GM19035 (cell line): ENCODE measurements at regions not wholly inside any gene's neighbourhood (a gene's known extent, or its start where the extent isn't known, plus 50 kb on each side); places are given as distances from the start of the nearest gene placed in this dataset.
"Not testable (repeated sequence)": the region's sequence is repeated elsewhere in the genome, so short reads cannot be mapped to it uniquely, and the experiment has no call there.

Source experiments
- ATAC-seq: cut with Tn5 transposase; IDR thresholded peaks from one replicate; pipeline ENCODE4 v1.9.1; 2021; ENCODE audit not compliant: unreplicated experiment

DNA sequence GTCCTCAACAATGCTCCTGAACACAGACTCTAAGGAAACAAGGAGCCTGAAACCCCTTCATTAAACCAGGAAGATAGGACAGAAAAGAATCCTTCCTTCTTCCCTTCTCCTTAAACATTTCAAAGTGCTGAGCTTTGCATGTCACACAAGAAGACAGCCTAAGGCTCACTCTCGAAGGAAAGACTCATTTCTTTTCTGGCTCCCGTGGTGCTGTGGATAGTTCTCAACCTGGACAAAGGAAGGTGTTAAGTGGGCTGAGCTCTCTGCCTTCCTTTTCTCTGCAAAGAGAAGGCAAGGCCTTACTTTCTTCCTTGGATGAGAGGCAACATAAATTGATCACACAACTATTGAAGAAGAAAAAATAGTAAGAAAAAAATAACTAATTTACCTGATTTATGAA is 452.4 kb upstream of the DDI1 start:
- no peak for ATAC-seq

DNA sequence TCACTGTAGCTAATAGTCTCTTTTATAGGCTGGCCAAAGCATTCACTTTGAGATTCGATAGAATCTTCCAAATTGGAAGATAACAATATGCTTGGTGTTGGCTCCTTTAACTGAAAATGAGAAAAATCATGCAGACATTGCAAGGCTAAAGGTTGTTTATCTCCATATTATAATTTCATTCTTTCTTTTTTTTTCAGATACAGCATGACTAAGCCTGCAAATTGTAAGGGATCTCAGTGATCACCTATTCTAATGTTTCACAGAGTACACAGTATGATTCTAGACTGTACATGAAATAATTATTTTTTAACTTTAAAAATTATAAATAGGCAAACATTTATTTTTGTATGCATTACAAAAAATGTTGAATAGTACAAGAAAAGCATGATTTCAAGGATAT is 451.7 kb upstream of the DDI1 start:
- ATAC-seq: no peak

DNA sequence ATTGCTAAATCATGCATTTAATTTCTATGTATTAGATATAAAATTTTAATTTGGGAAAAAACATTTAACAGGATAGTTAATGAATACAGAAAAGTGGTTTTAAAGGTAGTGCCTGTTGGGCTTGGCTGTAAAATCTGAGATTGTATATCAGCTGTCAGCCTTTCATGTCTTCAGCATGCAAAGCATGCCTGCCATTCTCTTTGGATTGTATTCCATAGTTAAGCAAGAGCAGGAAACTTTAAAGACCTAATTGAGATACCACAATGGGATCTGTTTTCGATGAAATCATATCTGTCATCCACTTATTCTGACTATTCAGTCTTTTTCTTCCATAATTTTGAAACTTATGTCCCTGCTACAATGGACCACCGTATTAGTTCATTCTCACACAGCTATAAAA is 451.0 kb upstream of the DDI1 start:
- ATAC-seq: no peak

DNA sequence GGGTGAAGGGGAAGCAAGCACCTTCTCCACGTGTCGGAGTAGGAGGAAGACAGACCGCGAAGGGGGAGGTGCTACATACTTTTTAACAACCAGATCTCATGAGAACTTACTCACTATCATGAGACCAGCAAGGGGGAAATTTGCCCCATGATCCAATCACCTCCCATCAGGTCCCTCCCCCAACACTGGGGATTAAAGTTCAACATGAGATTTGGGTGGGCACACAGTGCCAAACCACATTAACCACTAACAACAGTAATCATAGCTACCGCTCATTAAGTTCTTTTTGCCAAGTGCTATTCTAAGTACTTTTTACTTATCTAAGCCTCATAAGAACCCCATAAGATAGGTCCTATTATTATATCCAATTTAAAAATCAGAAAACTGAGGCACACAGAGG is 450.5 kb upstream of the DDI1 start:
- no peak for ATAC-seq

DNA sequence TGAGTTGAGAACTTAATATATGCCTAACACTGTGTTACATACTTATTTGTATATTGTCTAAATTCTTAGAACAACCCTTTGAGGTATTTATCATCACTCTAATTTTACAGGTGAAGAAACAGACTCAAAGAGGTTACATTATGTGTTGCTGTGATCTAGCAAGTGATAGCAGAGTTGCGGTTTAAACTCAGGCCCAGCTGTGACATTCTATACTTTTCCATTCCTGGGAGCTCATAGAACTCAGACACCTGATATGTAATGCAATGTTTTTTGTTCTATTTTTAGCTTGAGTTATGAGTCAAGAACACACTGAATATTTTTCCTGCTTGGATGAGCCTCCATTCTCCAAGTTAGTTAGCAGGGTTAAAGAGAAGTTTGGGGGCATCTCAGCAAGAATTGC is 449.7 kb upstream of the DDI1 start:
- ATAC-seq: no peak

DNA sequence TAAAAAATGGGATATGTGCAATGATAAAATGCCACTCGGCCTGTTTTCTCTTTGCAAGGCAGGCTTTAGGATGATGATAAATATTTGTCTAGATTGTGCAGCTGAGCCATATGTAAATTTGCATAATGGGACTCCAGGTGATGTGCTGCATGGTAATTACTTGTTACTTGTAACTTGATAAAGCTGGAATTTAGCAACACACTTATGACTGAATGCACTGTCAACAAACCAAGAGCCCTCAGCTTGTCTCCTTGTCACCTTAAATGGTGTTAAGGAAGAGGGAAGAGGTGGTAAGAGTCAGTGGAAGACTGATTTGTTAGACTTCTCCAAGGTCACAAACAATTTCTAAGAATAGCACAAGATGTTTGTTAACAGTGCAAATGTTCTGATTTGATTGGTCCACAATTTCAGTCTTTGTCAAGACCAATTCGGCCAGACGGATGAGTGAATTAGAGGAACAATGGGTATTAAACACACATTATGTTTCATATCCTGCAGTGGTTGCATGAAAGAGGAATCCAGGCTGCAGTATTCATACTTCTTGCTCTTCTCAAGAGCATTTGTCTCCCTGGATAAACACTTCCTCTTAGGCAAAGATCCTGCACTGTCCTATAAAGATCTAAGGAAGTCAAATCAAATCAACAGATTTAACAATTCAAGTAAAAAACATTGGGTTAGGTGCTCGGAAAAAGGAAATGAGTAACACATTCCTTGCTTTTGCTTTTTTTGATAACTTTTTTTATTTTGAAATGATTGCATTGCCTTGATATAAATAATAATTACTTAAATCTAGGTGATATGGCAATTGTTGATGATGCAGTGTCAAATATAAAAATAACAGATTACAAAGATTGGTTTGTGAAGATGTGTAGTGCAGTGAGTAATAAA is 448.3 kb upstream of the DDI1 start:
- ATAC-seq: no peak

DNA sequence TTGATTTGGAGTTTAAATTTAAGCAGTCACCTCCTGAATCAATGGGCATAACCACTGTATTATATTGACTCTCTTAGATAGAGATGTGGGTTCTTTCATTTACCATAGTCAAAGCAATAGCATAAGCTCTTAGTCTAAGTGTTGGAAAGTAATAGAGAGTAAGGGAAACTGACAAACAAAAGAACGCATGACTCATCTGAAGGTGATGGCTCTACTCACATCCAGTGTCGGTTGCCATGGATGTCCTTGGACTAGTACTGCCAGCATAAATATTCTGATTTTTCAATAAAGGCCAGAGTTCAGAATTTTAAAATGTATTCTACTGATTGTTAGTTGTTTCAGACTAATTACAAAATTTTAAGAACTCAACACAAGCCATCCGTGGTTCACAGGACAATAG is 444.9 kb upstream of the DDI1 start:
- no peak for ATAC-seq

DNA sequence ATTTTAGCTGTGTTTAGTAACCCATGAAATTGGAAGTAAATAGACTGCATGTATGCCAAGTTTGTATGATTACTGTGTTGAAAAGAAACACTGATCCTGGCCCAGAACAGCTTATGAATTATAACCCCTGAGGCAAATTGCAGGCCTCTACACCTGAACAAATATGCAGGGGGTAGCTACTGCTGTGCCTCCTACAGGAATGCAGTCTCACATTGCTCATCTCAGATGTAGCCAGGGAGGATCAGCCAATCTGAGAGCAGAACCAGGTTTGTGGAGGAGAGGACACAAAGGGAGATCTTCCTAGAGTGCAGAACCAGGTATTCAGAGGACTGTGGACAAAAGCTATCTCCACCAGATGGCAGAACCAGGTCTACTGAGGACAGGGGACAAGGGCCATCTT is 442.2 kb upstream of the DDI1 start:
- no peak for ATAC-seq

DNA sequence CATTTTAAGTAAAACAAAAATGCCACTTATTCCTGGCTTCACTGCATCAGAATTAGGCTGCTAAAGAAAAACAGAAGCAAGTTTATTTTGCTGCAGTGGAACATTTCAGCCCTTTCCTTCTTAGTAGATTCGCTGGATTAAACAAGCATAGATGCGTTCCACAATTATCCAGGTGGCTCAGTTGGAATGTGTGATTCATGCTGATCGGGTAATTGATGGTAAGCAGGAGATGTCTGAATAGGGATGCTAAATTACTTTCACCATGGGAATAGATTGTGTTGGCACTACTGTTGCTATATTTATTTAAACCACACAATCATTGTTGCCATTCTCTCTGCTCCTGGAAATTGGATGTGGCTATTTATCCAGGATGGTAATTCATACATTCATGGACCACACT is 440.1 kb upstream of the DDI1 start:
- no peak for ATAC-seq

DNA sequence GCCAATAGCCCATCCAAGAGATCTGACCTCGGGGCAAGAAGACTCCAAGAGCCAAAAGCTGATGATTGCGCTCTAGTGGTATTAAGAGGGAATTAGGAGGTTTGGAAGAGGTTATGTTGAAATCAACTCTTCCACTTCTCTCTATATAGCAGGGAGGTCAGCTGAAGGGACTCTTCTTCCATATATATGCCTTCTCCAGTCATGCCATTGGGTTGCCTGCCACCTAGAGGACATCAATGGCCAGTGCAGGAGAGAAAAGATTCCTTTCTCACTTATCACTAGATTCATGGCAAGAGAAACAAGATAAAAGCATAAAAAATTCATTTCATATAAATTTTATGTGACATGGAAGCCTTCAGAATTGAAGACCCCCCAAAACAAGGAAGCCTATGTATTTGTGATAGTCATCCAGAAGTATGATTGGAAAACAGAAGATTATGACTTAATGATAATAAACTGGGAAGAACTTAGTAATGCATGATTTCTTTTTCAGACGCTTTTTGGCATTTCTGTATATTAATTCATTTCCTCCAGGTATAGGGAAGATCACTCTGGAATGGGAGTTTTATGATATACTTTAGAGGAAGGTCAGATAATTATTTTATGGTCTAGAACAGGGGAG is 435.1 kb upstream of the DDI1 start:
- ATAC-seq: peak; percentile 99

DNA sequence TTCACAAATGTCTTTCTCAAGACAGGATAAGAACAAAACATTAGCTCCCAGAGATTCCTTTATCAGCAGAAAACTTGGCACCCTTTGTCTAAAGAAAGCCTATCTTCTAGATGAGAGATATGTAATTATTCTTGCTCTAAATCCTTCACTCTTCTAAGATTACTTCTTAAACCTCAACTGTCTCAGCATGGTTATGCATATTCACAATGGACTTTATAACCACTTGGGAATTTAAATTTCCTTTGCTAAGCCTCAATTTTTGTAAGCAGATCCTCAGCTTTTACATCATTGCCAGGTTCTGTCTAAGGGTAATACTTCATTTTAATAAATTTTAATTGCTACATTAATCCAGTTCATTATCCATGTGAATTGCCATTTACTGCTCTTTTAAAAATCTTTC is 433.6 kb upstream of the DDI1 start:
- ATAC-seq: no peak

DNA sequence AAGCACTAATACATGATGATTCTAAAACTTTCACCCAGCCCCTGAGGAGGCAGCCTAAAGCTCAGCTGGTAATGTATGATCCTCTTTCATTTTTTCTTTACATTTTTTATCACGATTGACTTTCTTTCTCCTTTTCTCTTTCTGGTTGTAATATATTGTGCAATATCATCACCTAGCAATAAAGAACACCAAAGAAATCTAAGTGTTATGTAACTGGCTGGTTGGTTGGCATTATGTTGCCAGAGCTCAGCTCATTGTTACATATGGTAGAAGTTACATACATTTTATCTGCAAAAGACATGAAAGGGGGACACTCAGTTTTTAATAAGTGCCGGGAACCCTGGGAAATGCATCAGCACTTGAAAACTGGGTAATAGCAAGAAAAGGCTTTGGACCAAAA is 432.1 kb upstream of the DDI1 start:
- ATAC-seq: no peak

DNA sequence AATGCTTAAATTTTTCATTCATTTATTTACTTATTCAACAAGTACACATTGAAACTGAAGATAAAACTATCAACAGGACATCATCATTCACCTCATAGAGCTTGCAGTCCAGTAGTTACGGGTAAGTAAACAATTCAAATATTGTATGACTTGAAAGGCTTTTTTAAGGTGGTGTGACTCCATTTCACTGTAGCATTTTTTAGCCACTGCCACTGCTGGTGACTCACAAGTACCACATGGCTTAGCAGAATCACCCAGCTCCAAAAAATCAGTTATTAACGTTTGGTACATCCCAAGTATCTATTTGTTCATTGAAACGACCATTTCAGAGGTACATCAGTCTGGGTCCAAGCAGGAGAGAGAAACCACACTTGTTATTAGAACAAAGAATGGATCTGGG is 427.9 kb upstream of the DDI1 start:
- no peak for ATAC-seq

DNA sequence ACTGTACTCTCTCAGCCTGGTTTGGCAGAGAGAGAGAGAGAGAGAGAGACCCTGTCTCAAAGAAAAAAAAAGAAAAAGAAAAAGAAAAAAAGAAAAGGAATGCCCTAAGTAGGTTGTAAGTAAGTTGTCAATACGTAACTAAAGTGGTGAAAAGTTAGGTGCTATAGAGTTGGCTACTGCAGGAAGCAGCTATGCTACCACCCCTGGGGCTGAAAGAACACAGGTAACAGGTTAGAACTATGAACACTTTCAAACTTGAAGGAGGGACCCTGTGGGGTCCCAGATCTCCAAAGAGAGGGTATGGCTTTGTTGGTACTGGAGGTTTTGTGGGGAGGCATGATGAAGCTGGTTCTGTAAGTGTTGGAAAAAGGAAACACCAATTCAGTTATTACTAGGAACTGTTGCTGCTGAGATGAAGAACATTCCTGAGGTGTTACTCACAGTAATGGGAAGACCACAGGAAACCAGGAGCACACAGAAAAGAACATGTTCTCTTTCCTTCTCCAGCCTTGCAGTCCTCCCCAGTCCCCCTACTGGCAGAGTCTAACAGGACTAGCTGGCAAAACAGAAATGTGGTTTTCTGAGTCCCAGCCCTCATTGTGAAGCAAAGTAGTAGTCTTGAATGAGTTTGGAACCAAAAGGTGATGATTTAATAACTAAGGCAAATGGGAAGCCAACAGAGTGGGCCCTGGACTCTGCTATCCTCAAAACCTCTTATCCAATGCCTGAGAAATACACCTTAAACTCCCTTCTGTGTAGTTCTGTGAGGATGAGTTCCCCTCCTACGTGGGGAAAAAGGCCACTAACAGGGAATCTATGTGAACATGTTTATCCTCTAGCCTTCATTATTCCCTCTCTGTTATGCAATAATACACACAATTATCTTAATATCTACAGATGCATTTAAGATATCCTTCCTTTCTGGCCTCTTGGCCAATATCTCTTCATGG is 427.0 kb upstream of the DDI1 start:
- ATAC-seq: no peak

DNA sequence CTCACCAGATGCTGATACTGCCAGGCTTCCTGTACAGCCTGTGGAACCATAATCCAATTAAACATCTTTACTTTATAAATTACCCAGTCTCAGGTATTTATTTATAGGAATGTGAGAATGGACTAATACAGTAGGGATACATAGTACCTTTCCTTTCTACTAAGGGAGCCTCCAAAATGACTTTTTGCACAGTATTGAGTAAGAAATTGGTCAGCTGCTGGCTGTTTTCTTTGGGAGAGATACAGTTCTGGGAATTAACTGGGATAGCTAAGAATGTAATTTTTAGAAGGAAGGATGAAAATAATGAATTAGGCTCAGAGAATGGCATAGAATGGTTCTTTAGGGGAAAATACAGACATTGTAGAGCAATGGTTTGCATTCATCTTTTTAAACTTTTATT is 426.0 kb upstream of the DDI1 start:
- no peak for ATAC-seq

DNA sequence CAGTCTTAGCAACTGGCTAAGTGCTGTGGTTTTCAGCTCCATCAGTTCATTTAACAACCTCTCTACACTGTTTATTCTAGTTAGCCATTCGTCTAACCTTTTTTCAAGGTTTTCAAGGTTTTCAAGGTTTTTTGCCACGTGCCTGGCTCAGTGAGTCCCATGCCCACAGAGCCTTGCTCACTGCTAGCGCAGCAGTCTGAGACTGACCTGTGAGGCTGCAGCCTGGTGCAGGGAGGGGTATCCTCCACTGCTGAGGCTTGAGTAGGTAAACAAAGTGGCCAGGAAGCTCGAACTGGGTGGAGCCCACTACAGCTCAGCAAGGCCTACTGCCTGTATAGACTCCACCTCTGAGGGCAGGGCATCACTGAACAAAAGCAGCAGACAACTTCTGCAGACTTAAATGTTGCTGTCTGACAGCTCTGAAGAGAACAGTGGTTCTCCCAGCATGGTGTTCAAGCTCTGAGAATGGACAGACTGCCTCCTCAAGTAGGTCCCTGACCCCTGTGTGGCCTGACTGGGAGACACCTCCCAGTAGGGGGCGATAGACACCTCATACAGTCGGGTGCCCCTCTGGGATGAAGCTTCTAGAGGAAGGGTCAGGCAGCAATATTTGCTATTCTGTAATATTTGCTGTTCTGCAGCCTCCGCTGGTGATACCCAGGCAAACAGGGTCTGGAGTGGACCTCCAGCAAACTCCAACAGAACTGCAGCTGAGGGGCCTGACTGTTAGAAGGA is 424.7 kb upstream of the DDI1 start:
- ATAC-seq: not testable (repeated sequence)

DNA sequence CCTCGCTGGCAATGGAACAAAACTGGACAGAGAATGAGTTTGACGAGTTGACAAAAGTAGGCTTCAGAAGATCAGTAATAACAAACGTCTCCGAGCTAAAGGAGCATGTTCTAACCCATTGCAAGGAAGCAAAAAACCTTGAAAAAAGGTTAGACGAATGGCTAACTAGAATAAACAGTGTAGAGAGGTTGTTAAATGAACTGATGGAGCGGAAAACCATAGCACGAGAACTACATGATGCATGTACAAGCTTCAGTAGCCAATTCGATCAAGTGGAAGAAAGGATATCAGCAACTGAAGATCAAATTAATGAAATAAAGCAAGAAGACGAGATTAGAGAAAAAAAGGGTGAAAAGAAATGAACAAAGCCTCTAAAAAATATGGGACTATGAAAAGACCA is 424.0 kb upstream of the DDI1 start:
- not testable (repeated sequence) for ATAC-seq

DNA sequence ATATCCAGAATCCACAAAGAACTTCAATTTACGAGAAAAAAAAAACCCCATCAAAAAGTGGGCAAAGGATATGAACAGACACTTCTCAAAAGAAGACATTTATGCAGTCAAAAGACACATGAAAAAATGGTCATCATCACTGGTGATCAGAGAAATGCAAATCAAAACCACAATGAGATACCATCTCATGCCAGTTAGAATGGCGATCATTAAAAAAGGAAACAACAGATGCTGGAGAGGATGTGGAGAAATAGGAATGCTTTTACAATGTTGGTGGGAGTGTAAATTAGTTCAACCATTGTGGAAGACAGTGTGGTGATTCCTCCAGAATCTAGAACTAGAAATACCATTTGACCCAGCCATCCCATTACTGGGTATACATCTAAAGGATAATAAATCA is 419.9 kb upstream of the DDI1 start:
- not testable (repeated sequence) for ATAC-seq

DNA sequence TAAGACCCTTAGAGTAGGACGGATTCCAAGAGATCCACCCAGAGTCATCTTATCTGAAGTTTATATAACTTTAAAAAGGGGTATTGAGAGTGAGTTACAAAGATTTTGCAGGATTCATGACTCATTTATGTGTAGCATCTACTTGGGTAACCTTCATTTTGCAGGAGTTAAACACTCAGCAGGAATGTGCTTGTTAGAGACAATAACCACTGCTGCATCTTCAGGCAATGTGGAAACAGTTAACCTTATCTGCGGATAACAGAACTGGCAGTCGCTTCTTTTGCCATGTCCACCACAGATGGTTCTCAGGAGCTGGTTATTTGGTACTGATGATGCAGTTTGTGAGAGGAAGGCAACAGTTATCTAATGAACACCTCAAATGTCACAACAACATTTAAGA is 417.9 kb upstream of the DDI1 start:
- ATAC-seq: no peak

DNA sequence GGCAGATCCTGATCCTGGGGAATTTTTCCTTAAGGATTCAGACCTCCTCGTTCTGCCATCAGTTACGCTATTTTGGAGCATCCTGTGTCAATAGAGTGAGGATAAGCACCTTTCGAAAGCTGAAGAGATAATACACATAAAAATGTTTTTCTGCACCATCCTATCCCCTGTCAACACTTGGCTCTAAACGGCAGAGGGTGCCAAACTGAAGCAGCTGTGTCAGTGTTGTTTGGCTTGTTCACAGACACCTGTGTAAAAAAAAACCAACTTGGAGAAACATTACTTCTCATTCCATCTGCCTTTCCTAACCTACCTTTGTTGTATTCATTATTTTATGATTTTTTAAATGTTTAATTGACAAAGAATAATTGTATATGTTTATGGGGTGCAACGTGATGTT is 417.0 kb upstream of the DDI1 start:
- ATAC-seq: peak; percentile 43

DNA sequence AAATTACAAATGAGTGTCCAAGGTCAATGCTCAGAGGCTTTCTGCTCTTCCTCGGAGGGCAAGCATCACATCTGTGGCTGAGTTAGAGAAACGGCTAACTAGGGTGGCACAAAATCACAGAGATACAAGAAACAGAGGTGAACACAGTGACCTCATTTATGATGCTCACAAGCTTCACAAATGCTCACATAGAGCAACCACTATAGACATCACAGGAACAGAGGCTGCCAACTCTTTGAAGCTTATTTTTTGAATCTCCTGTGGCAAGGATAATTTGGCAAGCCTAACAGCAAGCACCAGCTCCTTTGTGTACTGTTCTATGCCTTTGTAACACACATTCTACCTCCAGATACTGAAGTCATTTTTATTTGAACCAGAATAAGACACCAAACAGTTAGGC is 416.5 kb upstream of the DDI1 start:
- ATAC-seq: no peak
